Activated CD4-positive, alpha-beta memory T cell treated with anti-CD3 and anti-CD28 coated beads, Interleukin-2, amount 10 ng/mL, durations not matched to agents 7 days and 5 days (primary cell): ENCODE measurements at regions not wholly inside any gene's neighbourhood (a gene's known extent, or its start where the extent isn't known, plus 50 kb on each side); places are given as distances from the start of the nearest gene placed in this dataset.
"Not testable (repeated sequence)": the region's sequence is repeated elsewhere in the genome, so short reads cannot be mapped to it uniquely, and the experiment has no call there.

ENCODE experiments used
- CTCF ChIA-PET: fragments of 350-600 bp; sonication (Branson Sonifier 250); formaldehyde crosslinking; loops from one replicate; lab custom pipeline; 2021; ENCODE audit warnings: antibody characterized with exemption, inconsistent platforms; lab: Charles Lee
- POLR2A ChIA-PET: fragments of 350-600 bp; sonication (Branson Sonifier 250); formaldehyde crosslinking; loops from one replicate; lab custom pipeline; 2021; ENCODE audit warnings: antibody characterized with exemption; lab: Charles Lee
- DNase-seq: peaks from one replicate; pipeline ENCODE4 v3.0.0-alpha.2; 2020
- H3K27ac Mint-ChIP-seq: one replicate; pipeline ENCODE4 v1.8.0; 2021; ENCODE audit warnings: mild to moderate bottlenecking, mixed read lengths
- H3K27me3 Mint-ChIP-seq: one replicate; pipeline ENCODE4 v1.8.0; 2021; ENCODE audit warnings: mixed read lengths
- H3K36me3 Mint-ChIP-seq: one replicate; pipeline ENCODE4 v1.8.0; 2021; ENCODE audit warnings: low read depth, mixed read lengths
- H3K4me1 Mint-ChIP-seq: one replicate; pipeline ENCODE4 v1.8.0; 2021; ENCODE audit warnings: mixed read lengths
- H3K4me3 Mint-ChIP-seq: one replicate; pipeline ENCODE4 v1.8.0; 2021; ENCODE audit warnings: mild to moderate bottlenecking, mixed read lengths
- H3K9me3 Mint-ChIP-seq: one replicate; pipeline ENCODE4 v1.8.0; 2021; ENCODE audit warnings: mixed read lengths

GRCh38 chr13:64579331-64579730 lies 2650.8 kb downstream of the PCDH9 start:
- Mint-ChIP-seq H3K4me3 (no peak overlapping the region), H3K36me3 (no peaks in the 10 kb centered on the region), H3K27ac (no peak overlapping the region), H3K9me3 (peaks cover 7% of the 10 kb centered on the region), H3K4me1 (no peaks in the 10 kb centered on the region), H3K27me3 (no peaks in the 10 kb centered on the region)
- DNase-seq = no peak
- POLR2A ChIA-PET = no interaction called here
- CTCF ChIA-PET = no interaction called here

- H3K36me3 Mint-ChIP-seq = no peaks in the 10 kb centered on the region
- POLR2A ChIA-PET = no interaction called here
- H3K4me3 Mint-ChIP-seq = no peak overlapping the region
- H3K9me3 Mint-ChIP-seq = peaks cover 11% of the 10 kb centered on the region
- no peak for DNase-seq
- H3K27me3 Mint-ChIP-seq = no peaks in the 10 kb centered on the region
- no peaks in the 10 kb centered on the region for H3K4me1 Mint-ChIP-seq
- CTCF ChIA-PET = no interaction called here
- H3K27ac Mint-ChIP-seq = no peak overlapping the region
Measured at GRCh38 chr13:64568748-64569147, 2661.4 kb downstream of the PCDH9 start.

- H3K27ac Mint-ChIP-seq, H3K27me3 Mint-ChIP-seq, H3K4me1 Mint-ChIP-seq, H3K4me3 Mint-ChIP-seq, CTCF ChIA-PET, DNase-seq, POLR2A ChIA-PET, H3K36me3 Mint-ChIP-seq, H3K9me3 Mint-ChIP-seq: not testable (repeated sequence)
Measured at GRCh38 chr13:64558031-64558430, 2672.1 kb downstream of the PCDH9 start.

- no peak overlapping the region for H3K27ac Mint-ChIP-seq
- POLR2A ChIA-PET = no interaction called here
- H3K36me3 Mint-ChIP-seq = no peaks in the 10 kb centered on the region
- H3K27me3 Mint-ChIP-seq = no peaks in the 10 kb centered on the region
- peaks cover 4% of the 10 kb centered on the region for H3K9me3 Mint-ChIP-seq
- DNase-seq = no peak
- H3K4me1 Mint-ChIP-seq = no peaks in the 10 kb centered on the region
- CTCF ChIA-PET = no interaction called here
- H3K4me3 Mint-ChIP-seq = no peak overlapping the region
Measured at GRCh38 chr13:64556376-64556775, 2673.8 kb downstream of the PCDH9 start.

DNA sequence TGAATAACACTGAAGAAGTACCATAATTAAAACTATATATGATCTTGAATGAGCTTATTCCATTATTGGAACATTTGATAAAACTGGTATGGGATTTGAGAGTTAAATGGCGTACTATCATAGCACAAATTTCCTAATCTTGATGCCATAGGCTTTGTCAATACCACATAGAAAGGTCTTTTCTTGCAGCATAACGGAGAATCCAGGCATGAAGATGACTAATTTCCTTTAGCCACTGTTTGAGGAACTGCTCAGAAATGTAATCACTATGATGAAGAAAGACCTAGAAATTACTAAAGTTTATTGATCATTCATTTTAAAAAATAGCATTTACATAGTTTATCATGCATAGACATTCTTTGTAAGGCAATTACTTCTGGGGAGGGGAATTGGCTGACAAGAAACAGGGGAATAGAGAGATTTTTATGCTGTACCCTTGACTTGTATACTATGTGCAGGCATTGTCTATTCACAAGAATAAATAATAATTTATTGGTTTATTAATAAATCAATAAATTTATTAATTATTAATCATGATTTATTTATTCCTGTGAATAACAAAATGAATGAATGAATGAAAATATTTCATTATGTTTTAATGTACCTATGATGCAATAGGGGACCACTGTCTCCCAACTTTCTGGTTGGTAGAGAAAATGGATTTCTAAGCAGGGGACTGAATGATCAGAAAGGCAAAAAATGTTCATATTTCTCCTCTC lies 2676.6 kb downstream of the PCDH9 start:
- Mint-ChIP-seq H3K4me1 (no peaks in the 10 kb centered on the region), H3K4me3 (no peak overlapping the region), H3K27me3 (no peaks in the 10 kb centered on the region), H3K9me3 (peaks cover 7% of the 10 kb centered on the region), H3K36me3 (no peaks in the 10 kb centered on the region), H3K27ac (no peak overlapping the region)
- ChIA-PET POLR2A (no interaction called here), CTCF (no interaction called here)
- DNase-seq = no peak

GRCh38 chr13:64551755-64552154 lies 2678.4 kb downstream of the PCDH9 start:
- no peaks in the 10 kb centered on the region for H3K4me1 Mint-ChIP-seq
- H3K27ac Mint-ChIP-seq = no peak overlapping the region
- no peaks in the 10 kb centered on the region for H3K27me3 Mint-ChIP-seq
- no peak overlapping the region for H3K4me3 Mint-ChIP-seq
- ChIA-PET CTCF (no interaction called here), POLR2A (no interaction called here)
- H3K9me3 Mint-ChIP-seq = peaks cover 7% of the 10 kb centered on the region
- DNase-seq = no peak
- H3K36me3 Mint-ChIP-seq = no peaks in the 10 kb centered on the region

DNA sequence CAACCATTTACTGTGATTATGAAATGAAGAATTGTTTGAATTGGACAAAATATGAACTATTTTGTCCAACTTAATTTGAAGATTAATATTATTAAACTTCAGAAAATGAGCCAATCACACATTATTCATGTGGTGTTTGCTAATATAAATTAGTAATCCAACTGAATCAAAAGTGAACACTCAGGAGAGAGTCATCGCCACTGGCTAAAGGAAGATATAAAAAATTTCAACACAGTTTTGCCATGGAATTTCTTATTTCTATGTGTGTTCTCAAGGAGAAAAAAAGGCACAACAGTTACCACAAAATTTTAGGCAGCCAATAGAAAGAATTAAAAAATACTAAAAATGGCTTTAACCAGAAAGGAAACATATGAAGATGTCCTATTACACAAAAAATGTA lies 2683.8 kb downstream of the PCDH9 start:
- no peak for DNase-seq
- Mint-ChIP-seq H3K4me1 (no peaks in the 10 kb centered on the region), H3K4me3 (no peak overlapping the region), H3K9me3 (peaks cover 7% of the 10 kb centered on the region), H3K36me3 (no peaks in the 10 kb centered on the region), H3K27ac (no peak overlapping the region), H3K27me3 (no peaks in the 10 kb centered on the region)
- ChIA-PET CTCF (no interaction called here), POLR2A (no interaction called here)

GRCh38 chr13:64540976-64541375 lies 2689.2 kb downstream of the PCDH9 start:
- no peak overlapping the region for H3K4me3 Mint-ChIP-seq
- POLR2A ChIA-PET = no interaction called here
- no peak overlapping the region for H3K27ac Mint-ChIP-seq
- no peaks in the 10 kb centered on the region for H3K9me3 Mint-ChIP-seq
- H3K4me1 Mint-ChIP-seq = no peaks in the 10 kb centered on the region
- CTCF ChIA-PET = no interaction called here
- H3K36me3 Mint-ChIP-seq = no peaks in the 10 kb centered on the region
- no peak for DNase-seq
- no peaks in the 10 kb centered on the region for H3K27me3 Mint-ChIP-seq

GRCh38 chr13:64540468-64540867 lies 2689.7 kb downstream of the PCDH9 start:
- ChIA-PET POLR2A (no interaction called here), CTCF (no interaction called here)
- Mint-ChIP-seq H3K27me3 (no peaks in the 10 kb centered on the region), H3K4me3 (no peak overlapping the region), H3K36me3 (no peaks in the 10 kb centered on the region), H3K4me1 (no peaks in the 10 kb centered on the region), H3K9me3 (no peaks in the 10 kb centered on the region), H3K27ac (no peak overlapping the region)
- DNase-seq = no peak

DNA sequence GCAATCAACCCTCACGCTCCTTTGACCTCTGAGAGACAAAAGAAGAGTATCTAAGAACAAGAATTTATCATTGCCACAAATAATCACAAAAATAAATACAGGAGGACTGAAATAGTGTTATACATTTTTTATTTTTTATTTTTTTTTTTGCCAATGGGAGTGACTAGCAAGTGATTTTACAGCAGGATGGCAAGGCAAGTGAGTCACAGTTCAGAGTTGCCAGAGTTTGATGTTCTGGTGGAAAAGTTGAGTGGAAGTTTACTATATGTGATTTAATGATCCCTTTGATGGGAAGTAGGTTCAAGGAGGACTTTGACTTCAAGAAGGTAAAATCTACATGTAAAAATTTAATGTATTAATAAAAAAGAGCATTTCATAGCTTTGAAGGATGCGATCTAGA lies 2691.4 kb downstream of the PCDH9 start:
- no peak for DNase-seq

GRCh38 chr13:64534302-64534701 lies 2695.8 kb downstream of the PCDH9 start:
- Mint-ChIP-seq H3K27ac (no peak overlapping the region), H3K9me3 (no peaks in the 10 kb centered on the region), H3K4me3 (no peak overlapping the region), H3K4me1 (no peaks in the 10 kb centered on the region), H3K36me3 (no peaks in the 10 kb centered on the region), H3K27me3 (no peaks in the 10 kb centered on the region)
- ChIA-PET POLR2A (no interaction called here), CTCF (no interaction called here)
- DNase-seq = no peak

More for the DNA sequence above, 2691.4 kb downstream of the PCDH9 start:
- Mint-ChIP-seq H3K27me3 (no peaks in the 10 kb centered on the region), H3K27ac (no peak overlapping the region), H3K4me3 (no peak overlapping the region), H3K4me1 (no peaks in the 10 kb centered on the region), H3K9me3 (no peaks in the 10 kb centered on the region), H3K36me3 (no peaks in the 10 kb centered on the region)
- POLR2A ChIA-PET = no interaction called here
- CTCF ChIA-PET = no interaction called here

- POLR2A ChIA-PET = no interaction called here
Measured at GRCh38 chr13:64531400-64531799, 2698.7 kb downstream of the PCDH9 start.

GRCh38 chr13:64529874-64530485 lies 2700.2 kb downstream of the PCDH9 start:
- Mint-ChIP-seq H3K4me3 (no peak overlapping the region), H3K9me3 (peaks cover 5% of the 10 kb centered on the region), H3K4me1 (no peaks in the 10 kb centered on the region), H3K36me3 (no peaks in the 10 kb centered on the region), H3K27ac (no peak overlapping the region), H3K27me3 (no peaks in the 10 kb centered on the region)
- DNase-seq = no peak
- ChIA-PET CTCF (no interaction called here), POLR2A (no interaction called here)

More at GRCh38 chr13:64531400-64531799, 2698.7 kb downstream of the PCDH9 start:
- Mint-ChIP-seq H3K9me3 (peaks cover under 1% of the 10 kb centered on the region), H3K27ac (no peak overlapping the region), H3K4me3 (no peak overlapping the region), H3K36me3 (no peaks in the 10 kb centered on the region), H3K4me1 (no peaks in the 10 kb centered on the region), H3K27me3 (no peaks in the 10 kb centered on the region)
- CTCF ChIA-PET = no interaction called here
- no peak for DNase-seq

DNA sequence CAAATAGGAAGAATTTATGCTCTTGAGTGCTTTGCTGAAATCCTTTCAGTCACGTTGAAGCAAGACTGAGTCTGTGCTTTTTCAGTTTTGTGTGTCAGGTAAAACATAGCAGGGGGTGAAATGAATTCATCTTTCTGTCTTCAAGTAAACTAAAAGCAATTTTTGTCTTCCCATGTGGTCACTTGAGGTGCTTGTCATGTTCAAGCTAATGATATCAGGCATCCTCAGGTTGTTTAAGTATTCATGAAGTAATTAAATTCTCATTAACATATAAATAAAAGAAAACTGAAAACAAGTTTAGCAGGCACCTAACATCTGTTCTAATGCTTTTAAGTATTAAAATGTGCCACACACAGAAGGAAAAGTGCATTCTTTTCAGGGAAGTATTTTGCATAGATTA lies 2701.3 kb downstream of the PCDH9 start:
- Mint-ChIP-seq H3K27me3 (no peaks in the 10 kb centered on the region), H3K4me3 (no peak overlapping the region), H3K9me3 (peaks cover 5% of the 10 kb centered on the region), H3K27ac (no peak overlapping the region), H3K36me3 (no peaks in the 10 kb centered on the region), H3K4me1 (no peaks in the 10 kb centered on the region)
- no peak for DNase-seq
- ChIA-PET CTCF (no interaction called here), POLR2A (no interaction called here)
